Activated T-cell treated with anti-CD3 and anti-CD28 coated beads, Interleukin-2, amount 50 U/mL, for 1 hour (primary cell): ENCODE measurements at regions not wholly inside any gene's neighbourhood (a gene's known extent, or its start where the extent isn't known, plus 50 kb on each side); places are given as distances from the start of the nearest gene placed in this dataset.

Experiments used
- DNase-seq: peaks from one replicate; pipeline ENCODE4 v3.0.0-alpha.2; 2020

- no peak for DNase-seq
Observed at GRCh38 chr1:55369474-55369873, 154.3 kb upstream of the USP24 start.

GRCh38 chr1:55368698-55369097 lies 153.5 kb upstream of the USP24 start:
- no peak for DNase-seq

GRCh38 chr1:55367273-55367672 lies 152.1 kb upstream of the USP24 start:
- no peak for DNase-seq

GRCh38 chr1:55364216-55364615 lies 149.1 kb upstream of the USP24 start:
- DNase-seq = no peak

GRCh38 chr1:55363268-55363667 lies 148.1 kb upstream of the USP24 start:
- no peak for DNase-seq

- no peak for DNase-seq
Observed at GRCh38 chr1:55362558-55362957, 147.4 kb upstream of the USP24 start.

GRCh38 chr1:55359611-55360010 lies 144.4 kb upstream of the USP24 start:
- no peak for DNase-seq

GRCh38 chr1:55358581-55358980 lies 143.4 kb upstream of the USP24 start:
- no peak for DNase-seq

- DNase-seq = no peak
Observed at GRCh38 chr1:55355549-55355948, 140.4 kb upstream of the USP24 start.

GRCh38 chr1:55353707-55354620 lies 138.8 kb upstream of the USP24 start:
- DNase-seq = no peak

- DNase-seq = no peak
Observed at GRCh38 chr1:55352811-55353180, 137.6 kb upstream of the USP24 start.

GRCh38 chr1:55352080-55352810 lies 137.1 kb upstream of the USP24 start:
- DNase-seq = no peak

- DNase-seq = no peak
Observed at GRCh38 chr1:55348356-55348755, 133.2 kb upstream of the USP24 start.

GRCh38 chr1:55347866-55348265 lies 132.7 kb upstream of the USP24 start:
- DNase-seq = no peak

GRCh38 chr1:55347041-55347440 lies 131.9 kb upstream of the USP24 start:
- no peak for DNase-seq

GRCh38 chr1:55346586-55346985 lies 131.4 kb upstream of the USP24 start:
- no peak for DNase-seq

- no peak for DNase-seq
Observed at GRCh38 chr1:55339681-55340080, 124.5 kb upstream of the USP24 start.

GRCh38 chr1:55338448-55338820 lies 123.3 kb upstream of the USP24 start:
- DNase-seq = no peak

- no peak for DNase-seq
Observed at GRCh38 chr1:55337801-55338447, 122.8 kb upstream of the USP24 start.

GRCh38 chr1:55334797-55335196 lies 119.6 kb upstream of the USP24 start:
- DNase-seq = no peak

- DNase-seq = no peak
Observed at GRCh38 chr1:55334160-55334559, 119.0 kb upstream of the USP24 start.

- DNase-seq = no peak
Observed at GRCh38 chr1:55333461-55333860, 118.3 kb upstream of the USP24 start.

- DNase-seq = no peak
Observed at GRCh38 chr1:55331351-55331750, 116.2 kb upstream of the USP24 start.
